Transverse colon (tissue), 4 donors: ENCODE measurements at regions not wholly inside any gene's neighbourhood (a gene's known extent, or its start where the extent isn't known, plus 50 kb on each side); places are given as distances from the start of the nearest gene placed in this dataset.

Source experiments
- POLR2AphosphoS5 ChIP-seq, 3 donors: sonication (generic); formaldehyde crosslinking; IDR thresholded peaks; one replicate each; pipeline ENCODE4 v1.6.1; 2016; ENCODE audit warnings: antibody characterized with exemption in 3 of 3
- TF ChIP-seq, protein P1 (sequence below), 5 experiments: fragments of 200-600 bp in 3 of 5; fragments of 450-650 bp in 2 of 5; sonication (generic) in 3 of 5; IDR thresholded peaks; 1 replicate in 2 of 5; 2 replicates in 3 of 5; pipeline ENCODE4 v1.5.1; 2016 to 2017; ENCODE audit warnings: antibody characterized with exemption in 5 of 5, inconsistent platforms in 3 of 5, mild to moderate bottlenecking in 2 of 5, moderate library complexity in 1 of 5

DNA sequence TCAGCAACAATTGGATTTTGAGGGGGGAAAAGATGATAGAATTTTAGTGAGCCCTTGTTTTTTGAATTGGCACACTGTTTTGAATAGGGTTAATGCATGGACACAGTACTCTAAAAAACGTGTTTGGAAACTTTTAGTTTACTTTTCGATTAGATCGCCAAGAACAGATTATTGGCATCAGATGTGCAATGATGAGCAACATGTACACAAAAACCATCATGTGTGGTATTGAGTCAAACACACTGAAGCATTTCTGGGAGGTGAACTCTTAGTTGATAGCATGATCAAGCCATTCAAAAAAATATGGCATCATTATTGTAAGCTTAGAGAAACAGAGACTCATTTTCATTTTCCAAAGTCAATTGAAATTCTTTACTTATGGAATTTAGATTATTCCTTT is 329.2 kb downstream of the ADAMTS20 start:
- TF ChIP-seq POLR2AphosphoS5 (IDR thresholded peaks at IDR 0.05), result no peak
- TF ChIP-seq, protein P1, sequence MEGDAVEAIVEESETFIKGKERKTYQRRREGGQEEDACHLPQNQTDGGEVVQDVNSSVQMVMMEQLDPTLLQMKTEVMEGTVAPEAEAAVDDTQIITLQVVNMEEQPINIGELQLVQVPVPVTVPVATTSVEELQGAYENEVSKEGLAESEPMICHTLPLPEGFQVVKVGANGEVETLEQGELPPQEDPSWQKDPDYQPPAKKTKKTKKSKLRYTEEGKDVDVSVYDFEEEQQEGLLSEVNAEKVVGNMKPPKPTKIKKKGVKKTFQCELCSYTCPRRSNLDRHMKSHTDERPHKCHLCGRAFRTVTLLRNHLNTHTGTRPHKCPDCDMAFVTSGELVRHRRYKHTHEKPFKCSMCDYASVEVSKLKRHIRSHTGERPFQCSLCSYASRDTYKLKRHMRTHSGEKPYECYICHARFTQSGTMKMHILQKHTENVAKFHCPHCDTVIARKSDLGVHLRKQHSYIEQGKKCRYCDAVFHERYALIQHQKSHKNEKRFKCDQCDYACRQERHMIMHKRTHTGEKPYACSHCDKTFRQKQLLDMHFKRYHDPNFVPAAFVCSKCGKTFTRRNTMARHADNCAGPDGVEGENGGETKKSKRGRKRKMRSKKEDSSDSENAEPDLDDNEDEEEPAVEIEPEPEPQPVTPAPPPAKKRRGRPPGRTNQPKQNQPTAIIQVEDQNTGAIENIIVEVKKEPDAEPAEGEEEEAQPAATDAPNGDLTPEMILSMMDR (IDR thresholded peaks at IDR 0.05), result no peak
